Neural progenitor cell (in vitro differentiated cells): ENCODE measurements at regions not wholly inside any gene's neighbourhood (a gene's known extent, or its start where the extent isn't known, plus 50 kb on each side); places are given as distances from the start of the nearest gene placed in this dataset.

Source experiments
- CTCF ChIP-seq: fragments of 200-600 bp; sonication (generic); IDR thresholded peaks from 2 replicates; pipeline ENCODE4 v1.5.1; 2017; ENCODE audit warnings: antibody characterized with exemption, mild to moderate bottlenecking
- EZH2 ChIP-seq: fragments of 200-600 bp; sonication (generic); IDR thresholded peaks from 2 replicates; pipeline ENCODE4 v1.6.1; 2017; ENCODE audit warnings: antibody characterized with exemption, mild to moderate bottlenecking, moderate library complexity
- EZH2phosphoT487 ChIP-seq: fragments of 200-600 bp; sonication (generic); IDR thresholded peaks from 2 replicates; pipeline ENCODE4 v1.6.1; 2017; ENCODE audit warnings: antibody characterized with exemption

DNA sequence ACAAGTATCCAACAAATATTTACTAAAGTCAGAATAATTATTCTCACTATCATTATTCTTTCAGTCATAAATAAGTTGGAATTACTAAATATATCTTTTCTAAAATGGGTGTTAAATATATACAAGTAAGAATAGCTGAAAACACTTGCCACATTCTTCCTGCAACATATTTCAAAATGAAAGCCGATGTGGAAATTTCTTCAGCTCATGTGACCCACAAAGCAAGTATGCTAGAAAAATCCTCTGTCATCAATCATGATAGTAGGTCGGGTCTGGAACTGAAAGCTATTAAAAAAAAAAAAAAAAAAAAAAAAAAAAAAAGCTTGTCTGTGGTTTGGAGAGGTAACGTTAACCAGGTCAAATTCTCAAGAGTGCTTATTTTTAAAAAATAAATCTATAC, 344.7 kb downstream of the NEBL start:
- TF ChIP-seq CTCF (no peak), EZH2 (no peak), EZH2phosphoT487 (no peak)
